HG03175 (cell line): ENCODE measurements at regions not wholly inside any gene's neighbourhood (a gene's known extent, or its start where the extent isn't known, plus 50 kb on each side); places are given as distances from the start of the nearest gene placed in this dataset.
"Not testable (repeated sequence)": the region's sequence is repeated elsewhere in the genome, so short reads cannot be mapped to it uniquely, and the experiment has no call there.

Experiments
- ATAC-seq: cut with Tn5 transposase; IDR thresholded peaks from one replicate; pipeline ENCODE4 v1.9.1; 2021; ENCODE audit warnings: mild to moderate bottlenecking, moderate library complexity; ENCODE audit not compliant: unreplicated experiment

GRCh38 chr16:75971334-75971733 is 245.0 kb upstream of the CPHXL start:
- ATAC-seq = no peak

- ATAC-seq = no peak
These were observed 257.0 kb upstream of the CPHXL start for GRCh38 chr16:75983296-75983695.

GRCh38 chr16:75983741-75984381 is 257.6 kb upstream of the CPHXL start:
- ATAC-seq = no peak

GRCh38 chr16:75987323-75987722 is 261.0 kb upstream of the CPHXL start:
- ATAC-seq = no peak

- no peak for ATAC-seq
These were observed 270.2 kb upstream of the CPHXL start for GRCh38 chr16:75996491-75996890.

DNA sequence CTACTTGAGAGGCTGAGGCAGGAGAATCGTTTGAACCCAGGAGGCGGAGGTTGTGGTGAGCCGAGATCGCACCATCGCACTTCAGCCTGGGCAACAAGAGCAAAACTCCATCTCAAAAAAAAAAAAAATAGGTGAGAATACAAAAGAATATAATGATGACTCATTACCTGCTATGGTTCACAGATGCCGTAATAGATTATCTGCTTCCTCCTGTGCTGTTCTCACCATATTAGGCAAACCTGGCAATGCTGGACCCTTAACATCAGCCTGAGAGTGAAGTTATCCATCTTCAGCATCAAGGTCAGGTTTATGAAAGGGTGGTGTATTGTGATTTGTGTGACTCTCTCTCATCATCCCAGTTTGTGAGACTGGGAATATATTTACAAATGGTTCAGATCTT is 271.3 kb upstream of the CPHXL start:
- ATAC-seq = no peak

GRCh38 chr16:76007645-76008044 is 269.6 kb upstream of the CNTNAP4 start:
- ATAC-seq = no peak

- no peak for ATAC-seq
These were observed 253.4 kb upstream of the CNTNAP4 start for GRCh38 chr16:76023835-76024234.

- ATAC-seq = no peak
These were observed 241.5 kb upstream of the CNTNAP4 start for GRCh38 chr16:76035689-76036088.

DNA sequence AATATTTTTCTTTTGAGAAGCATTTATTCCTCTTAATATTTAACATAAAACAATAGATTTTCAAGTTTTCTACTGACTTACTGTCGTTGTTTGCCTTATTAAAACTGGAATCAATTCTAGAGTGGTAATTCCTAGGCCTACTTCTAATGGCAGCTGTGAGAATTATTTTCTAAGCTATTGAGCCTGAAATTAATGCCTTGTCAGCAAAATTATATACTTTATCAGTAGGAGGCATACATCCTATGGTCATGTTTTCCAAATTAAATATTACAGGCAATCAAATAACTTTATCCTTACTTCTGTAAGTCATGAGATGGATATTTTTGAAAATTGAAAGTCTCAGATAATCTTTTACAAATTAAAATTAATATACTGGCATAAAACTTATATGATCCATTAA is 239.1 kb upstream of the CNTNAP4 start:
- ATAC-seq = no peak

- ATAC-seq = no peak
These were observed 224.5 kb upstream of the CNTNAP4 start for GRCh38 chr16:76052725-76053124.

DNA sequence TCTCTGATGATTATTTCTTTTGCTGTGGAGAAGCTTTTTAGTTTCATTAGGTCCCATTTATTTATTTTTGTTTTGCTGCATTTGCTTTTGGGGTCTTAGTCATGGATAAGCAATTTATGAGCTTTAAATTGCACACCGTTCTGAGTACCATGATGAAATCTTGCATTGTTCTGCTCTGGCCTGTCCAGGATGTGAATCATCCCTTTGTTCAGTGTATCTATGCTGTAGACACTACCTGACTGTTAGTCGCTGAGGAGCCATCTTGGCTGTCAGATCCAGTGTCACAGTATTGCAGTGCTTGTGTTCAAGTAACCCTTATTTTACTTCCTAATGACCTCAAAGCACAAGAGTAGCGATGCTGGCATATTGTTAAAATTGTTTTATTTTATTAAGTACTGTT is 218.0 kb upstream of the CNTNAP4 start:
- ATAC-seq = no peak

GRCh38 chr16:76059701-76060100 is 217.5 kb upstream of the CNTNAP4 start:
- ATAC-seq = no peak

DNA sequence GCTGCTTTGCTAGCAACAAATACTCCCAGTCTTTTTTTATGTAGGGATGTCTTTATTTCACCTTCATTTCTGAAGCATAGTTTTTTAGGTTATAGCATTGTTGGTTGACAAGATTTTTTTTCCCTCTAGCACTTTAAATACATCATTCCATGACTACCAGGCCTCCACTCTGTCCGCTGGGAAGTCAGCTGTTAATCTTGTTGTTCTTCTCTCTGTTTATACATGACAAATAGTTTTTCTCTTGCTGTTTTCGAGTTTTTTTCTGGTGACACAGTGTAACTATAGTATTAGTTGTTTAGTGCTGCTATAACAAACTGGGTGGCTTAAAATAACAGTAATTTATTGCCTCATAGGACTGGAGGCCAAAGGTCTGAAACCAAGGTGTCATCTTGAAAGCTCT is 205.5 kb upstream of the CNTNAP4 start:
- no peak for ATAC-seq

GRCh38 chr16:76081967-76082366 is 195.2 kb upstream of the CNTNAP4 start:
- ATAC-seq = no peak

- ATAC-seq = no peak
These were observed 170.6 kb upstream of the CNTNAP4 start for GRCh38 chr16:76106647-76107046.

DNA sequence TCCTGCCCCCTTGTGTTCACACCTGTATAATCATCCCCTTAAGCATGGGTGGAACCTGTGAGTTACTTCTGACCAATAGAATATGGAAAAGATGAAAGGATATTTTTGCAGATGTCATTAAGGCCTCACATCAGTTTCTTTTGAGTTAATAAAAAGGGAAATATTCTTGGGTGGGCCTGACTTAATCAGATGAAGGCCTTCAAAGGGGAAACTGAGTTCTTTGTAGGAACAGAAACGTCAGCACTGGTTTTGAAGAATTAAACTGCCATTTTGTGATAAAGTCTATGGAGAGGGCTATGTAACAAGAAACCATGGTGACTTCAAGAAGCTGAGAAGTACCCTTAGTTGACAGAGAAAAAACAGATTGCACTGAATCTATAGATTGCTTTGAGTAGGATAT is 168.7 kb upstream of the CNTNAP4 start:
- ATAC-seq = no peak

DNA sequence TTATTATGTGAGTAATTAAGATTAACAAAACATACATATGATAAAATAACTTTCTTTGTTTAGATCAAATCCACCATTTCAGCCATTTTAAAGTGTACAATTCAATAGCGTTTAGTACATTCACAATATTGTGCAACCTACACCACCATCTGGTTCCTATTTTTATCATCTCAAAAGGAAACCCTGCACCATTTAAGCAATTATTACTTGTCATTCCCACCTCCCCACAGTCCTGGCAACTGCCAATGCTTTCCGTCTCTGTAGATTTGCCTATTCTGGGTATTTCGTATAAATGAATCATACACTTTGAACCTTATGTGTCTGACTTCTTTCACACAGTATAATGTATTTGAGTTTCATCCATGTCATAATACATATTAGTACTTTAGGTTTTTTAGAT is 162.5 kb upstream of the CNTNAP4 start:
- ATAC-seq = no peak

GRCh38 chr16:76118344-76118743 is 158.9 kb upstream of the CNTNAP4 start:
- no peak for ATAC-seq

DNA sequence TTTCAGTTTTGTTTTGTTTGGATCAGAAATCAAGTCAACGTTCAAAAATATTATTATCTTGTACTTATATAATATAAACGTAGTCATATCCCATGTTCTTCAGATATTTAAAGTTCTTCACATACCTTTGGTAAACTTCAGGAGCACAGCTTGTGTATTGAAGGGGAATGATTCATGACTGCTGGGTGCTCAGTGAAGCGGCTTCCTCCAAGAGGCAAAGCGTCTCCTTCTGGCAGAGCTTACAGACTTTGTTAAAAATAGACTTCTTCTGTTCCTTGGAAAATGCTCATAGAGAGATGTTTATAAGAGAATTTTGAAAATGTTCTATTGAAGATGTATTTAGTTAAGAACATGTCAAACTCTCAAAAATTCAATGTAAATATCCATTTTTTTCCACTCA is 155.6 kb upstream of the CNTNAP4 start:
- no peak for ATAC-seq

- no peak for ATAC-seq
These were observed 153.2 kb upstream of the CNTNAP4 start for GRCh38 chr16:76123966-76124365.

DNA sequence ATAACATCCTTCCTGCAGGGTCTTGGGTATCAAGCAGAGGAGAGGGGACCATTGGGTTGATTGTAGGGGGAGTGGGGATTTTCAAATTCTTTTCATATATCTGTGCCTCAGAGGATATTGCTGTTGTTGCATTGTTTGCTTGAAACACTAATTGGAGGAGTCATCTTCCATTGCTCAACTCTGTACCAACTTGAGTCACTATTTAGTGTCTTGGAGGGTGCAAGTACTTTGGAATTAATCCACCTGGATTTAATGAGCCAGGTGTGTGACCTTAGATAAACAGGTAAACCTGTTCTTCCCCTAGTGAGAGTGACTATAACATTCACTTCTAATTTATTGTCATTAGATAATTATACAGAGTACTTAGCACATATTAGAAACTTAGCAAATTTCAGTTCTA is 151.3 kb upstream of the CNTNAP4 start:
- ATAC-seq = no peak

GRCh38 chr16:76138056-76138455 is 139.1 kb upstream of the CNTNAP4 start:
- not testable (repeated sequence) for ATAC-seq
